ENCODE measurements at regions not wholly inside any gene's neighbourhood (a gene's known extent, or its start where the extent isn't known, plus 50 kb on each side); places are given as distances from the start of the nearest gene placed in this dataset.
"Not testable (repeated sequence)": the region's sequence is repeated elsewhere in the genome, so short reads cannot be mapped to it uniquely, and the experiment has no call there.

DNA sequence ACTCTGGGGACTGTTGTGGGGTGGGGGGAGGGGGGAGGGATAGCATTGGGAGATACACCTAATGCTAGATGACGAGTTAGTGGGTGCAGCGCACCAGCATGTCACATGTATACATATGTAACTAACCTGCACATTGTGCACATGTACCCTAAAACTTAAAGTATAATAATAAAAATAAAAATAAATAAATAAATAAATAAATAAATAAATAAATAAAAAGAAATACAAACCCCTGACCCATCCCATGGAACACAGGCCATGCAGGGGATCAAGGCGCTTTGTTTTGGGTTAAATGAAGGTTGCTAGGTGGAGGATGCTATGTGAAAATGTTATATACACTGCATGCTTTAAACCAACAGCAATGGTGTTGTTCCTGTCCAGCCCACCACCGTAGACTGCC lies 184.7 kb downstream of the C6orf118 start:
- TF ChIP-seq EP300, POLR2AphosphoS5 (IDR thresholded peaks at IDR 0.05): not testable (repeated sequence)
- TF ChIP-seq, protein P1, sequence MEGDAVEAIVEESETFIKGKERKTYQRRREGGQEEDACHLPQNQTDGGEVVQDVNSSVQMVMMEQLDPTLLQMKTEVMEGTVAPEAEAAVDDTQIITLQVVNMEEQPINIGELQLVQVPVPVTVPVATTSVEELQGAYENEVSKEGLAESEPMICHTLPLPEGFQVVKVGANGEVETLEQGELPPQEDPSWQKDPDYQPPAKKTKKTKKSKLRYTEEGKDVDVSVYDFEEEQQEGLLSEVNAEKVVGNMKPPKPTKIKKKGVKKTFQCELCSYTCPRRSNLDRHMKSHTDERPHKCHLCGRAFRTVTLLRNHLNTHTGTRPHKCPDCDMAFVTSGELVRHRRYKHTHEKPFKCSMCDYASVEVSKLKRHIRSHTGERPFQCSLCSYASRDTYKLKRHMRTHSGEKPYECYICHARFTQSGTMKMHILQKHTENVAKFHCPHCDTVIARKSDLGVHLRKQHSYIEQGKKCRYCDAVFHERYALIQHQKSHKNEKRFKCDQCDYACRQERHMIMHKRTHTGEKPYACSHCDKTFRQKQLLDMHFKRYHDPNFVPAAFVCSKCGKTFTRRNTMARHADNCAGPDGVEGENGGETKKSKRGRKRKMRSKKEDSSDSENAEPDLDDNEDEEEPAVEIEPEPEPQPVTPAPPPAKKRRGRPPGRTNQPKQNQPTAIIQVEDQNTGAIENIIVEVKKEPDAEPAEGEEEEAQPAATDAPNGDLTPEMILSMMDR (IDR thresholded peaks at IDR 0.05) = not testable (repeated sequence)
